Sigmoid colon (tissue), 4 donors: ENCODE measurements at regions not wholly inside any gene's neighbourhood (a gene's known extent, or its start where the extent isn't known, plus 50 kb on each side); places are given as distances from the start of the nearest gene placed in this dataset.

ENCODE experiments used
- EP300 ChIP-seq, 4 donors: sonication (generic); formaldehyde crosslinking; IDR thresholded peaks; one replicate each; pipeline ENCODE4 v1.6.1; 2017; ENCODE audit warnings: antibody characterized with exemption in 4 of 4
- POLR2A ChIP-seq, 2 donors: fragments of 450-650 bp; IDR thresholded peaks; one replicate each; pipeline ENCODE4 v1.6.1; 2016; ENCODE audit warnings: antibody characterized with exemption in 2 of 2, mild to moderate bottlenecking in 2 of 2, moderate library complexity in 2 of 2
- POLR2AphosphoS5 ChIP-seq, 4 donors: sonication (generic); formaldehyde crosslinking; IDR thresholded peaks; one replicate each; pipeline ENCODE4 v1.6.1; 2017; ENCODE audit warnings: antibody characterized with exemption in 4 of 4
- TF ChIP-seq, protein P1 (sequence below), 4 experiments: fragments of 450-650 bp in 3 of 4; fragments of 200-600 bp in 1 of 4; IDR thresholded peaks; one replicate each; pipeline ENCODE4 v1.5.1; 2016 to 2019; ENCODE audit warnings: antibody characterized with exemption in 4 of 4, mild to moderate bottlenecking in 3 of 4, moderate library complexity in 2 of 4

DNA sequence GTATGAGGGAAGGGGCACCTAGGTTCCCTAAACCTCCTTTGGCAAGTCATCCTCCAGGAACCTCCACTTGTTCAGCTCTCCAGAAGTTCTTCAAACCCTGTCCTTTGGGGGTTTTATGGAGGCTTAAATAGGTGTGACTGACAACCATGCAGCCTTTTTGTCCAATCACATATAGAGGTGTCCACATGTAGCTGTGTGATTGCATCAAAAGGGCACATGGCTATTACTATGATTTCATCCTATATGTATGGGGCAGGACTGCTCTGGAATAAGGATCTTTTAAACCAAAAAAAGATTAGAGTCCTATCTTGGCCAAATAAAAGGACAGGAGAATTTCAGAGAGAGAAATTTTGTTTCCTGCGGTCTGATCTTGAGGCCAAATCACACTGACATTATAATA, 453.2 kb upstream of the EPHA6 start:
- TF ChIP-seq, protein P1, sequence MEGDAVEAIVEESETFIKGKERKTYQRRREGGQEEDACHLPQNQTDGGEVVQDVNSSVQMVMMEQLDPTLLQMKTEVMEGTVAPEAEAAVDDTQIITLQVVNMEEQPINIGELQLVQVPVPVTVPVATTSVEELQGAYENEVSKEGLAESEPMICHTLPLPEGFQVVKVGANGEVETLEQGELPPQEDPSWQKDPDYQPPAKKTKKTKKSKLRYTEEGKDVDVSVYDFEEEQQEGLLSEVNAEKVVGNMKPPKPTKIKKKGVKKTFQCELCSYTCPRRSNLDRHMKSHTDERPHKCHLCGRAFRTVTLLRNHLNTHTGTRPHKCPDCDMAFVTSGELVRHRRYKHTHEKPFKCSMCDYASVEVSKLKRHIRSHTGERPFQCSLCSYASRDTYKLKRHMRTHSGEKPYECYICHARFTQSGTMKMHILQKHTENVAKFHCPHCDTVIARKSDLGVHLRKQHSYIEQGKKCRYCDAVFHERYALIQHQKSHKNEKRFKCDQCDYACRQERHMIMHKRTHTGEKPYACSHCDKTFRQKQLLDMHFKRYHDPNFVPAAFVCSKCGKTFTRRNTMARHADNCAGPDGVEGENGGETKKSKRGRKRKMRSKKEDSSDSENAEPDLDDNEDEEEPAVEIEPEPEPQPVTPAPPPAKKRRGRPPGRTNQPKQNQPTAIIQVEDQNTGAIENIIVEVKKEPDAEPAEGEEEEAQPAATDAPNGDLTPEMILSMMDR (IDR thresholded peaks at IDR 0.05), result no peak
- no peak for TF ChIP-seq POLR2AphosphoS5 (IDR thresholded peaks at IDR 0.05)
- TF ChIP-seq POLR2A (IDR thresholded peaks at IDR 0.05), result no peak
- TF ChIP-seq EP300 (IDR thresholded peaks at IDR 0.05), result no peak
